ENCODE measurements at regions not wholly inside any gene's neighbourhood (a gene's known extent, or its start where the extent isn't known, plus 50 kb on each side); places are given as distances from the start of the nearest gene placed in this dataset.

DNA sequence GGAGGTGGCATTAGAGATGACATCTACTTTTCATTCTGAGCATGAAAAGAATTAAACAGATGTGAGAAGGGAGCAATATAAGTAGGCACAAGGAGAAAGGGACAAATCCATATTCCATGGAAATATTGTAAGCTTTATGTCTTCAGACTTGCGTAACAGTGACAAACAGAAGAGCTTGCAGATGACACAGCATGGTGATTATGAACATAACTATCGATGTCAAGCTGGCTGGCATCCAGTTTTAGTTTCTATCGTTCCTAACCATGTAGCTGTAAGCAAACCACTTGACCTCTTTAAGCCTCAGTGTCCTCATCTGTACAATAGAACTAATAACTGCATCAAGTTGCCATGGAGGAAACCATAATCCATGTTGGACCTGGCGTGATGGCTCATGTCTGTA lies 246.7 kb upstream of the ADRA1B start:
- Histone ChIP-seq H3K27ac (no peak overlapping the region), H3K4me1 (no peaks in the 10 kb centered on the region), H3K4me3 (no peak overlapping the region), H3K9me3 (peaks cover 6 to 9% of the 10 kb centered on the region in 2 donors), H3K27me3 (no peaks in the 10 kb centered on the region), H3K36me3 (no peaks in the 10 kb centered on the region)
- no peak for DNase-seq (ENCODE audit: low spot score in 2 of 2)
- intact Hi-C loops (cut with DNase I; ENCODE audit: low total_unique reads), result no loop called here
- TF ChIP-seq POLR2A (IDR thresholded peaks at IDR 0.05) (no peak), POLR2AphosphoS5 (IDR thresholded peaks at IDR 0.05) (no peak)
- TF ChIP-seq, protein P1, sequence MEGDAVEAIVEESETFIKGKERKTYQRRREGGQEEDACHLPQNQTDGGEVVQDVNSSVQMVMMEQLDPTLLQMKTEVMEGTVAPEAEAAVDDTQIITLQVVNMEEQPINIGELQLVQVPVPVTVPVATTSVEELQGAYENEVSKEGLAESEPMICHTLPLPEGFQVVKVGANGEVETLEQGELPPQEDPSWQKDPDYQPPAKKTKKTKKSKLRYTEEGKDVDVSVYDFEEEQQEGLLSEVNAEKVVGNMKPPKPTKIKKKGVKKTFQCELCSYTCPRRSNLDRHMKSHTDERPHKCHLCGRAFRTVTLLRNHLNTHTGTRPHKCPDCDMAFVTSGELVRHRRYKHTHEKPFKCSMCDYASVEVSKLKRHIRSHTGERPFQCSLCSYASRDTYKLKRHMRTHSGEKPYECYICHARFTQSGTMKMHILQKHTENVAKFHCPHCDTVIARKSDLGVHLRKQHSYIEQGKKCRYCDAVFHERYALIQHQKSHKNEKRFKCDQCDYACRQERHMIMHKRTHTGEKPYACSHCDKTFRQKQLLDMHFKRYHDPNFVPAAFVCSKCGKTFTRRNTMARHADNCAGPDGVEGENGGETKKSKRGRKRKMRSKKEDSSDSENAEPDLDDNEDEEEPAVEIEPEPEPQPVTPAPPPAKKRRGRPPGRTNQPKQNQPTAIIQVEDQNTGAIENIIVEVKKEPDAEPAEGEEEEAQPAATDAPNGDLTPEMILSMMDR (IDR thresholded peaks at IDR 0.05), result no peak

DNA sequence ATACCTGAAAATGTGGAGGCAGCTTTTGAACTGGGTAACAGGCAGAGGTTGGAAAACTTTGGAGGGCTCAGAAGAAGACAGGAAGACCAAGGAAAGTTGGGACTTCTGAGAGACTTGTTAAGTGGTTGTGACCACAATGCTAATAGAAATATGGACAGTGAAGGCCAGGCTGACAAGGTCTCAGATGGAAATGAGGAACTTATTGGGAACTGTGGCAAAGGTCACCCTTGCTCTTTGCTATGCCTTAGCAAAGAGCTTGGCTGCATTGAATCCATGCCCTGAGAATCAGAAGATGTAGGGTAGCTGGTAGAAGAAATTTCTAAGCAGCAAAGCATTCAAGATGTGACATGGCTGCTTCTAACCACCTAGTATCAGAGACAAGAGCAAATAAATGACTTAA lies 244.4 kb upstream of the ADRA1B start:
- intact Hi-C loops (cut with DNase I; ENCODE audit: low total_unique reads), result no loop called here
- no peaks in the 10 kb centered on the region for H3K27me3 ChIP-seq
- TF ChIP-seq POLR2A (IDR thresholded peaks at IDR 0.05) (no peak), POLR2AphosphoS5 (IDR thresholded peaks at IDR 0.05) (no peak)
- TF ChIP-seq, protein P1 (IDR thresholded peaks at IDR 0.05), result no peak

DNA sequence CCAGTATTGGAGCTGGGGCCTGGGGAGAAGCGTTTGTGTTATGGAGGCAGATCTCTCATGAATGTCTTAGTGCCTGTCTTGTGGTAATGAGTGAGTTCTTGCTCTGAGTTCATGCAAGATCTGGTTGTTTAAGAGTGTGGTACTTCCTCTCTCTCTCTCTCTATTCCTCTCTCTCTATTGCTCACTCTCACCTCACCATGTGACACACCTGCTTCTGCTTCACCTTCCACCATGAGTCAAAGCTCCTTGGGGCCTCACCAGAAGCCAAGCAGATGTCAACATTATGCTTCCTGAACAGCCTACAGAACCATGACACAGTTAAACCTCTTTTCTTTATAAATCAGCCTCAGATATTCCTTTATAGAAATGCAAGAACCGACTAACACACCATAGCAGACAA lies 242.7 kb upstream of the ADRA1B start:
- H3K27ac ChIP-seq, result no peak overlapping the region
- H3K4me1 ChIP-seq, result no peaks in the 10 kb centered on the region
- H3K27me3 ChIP-seq, result no peaks in the 10 kb centered on the region
- no peak for DNase-seq (ENCODE audit: low spot score in 2 of 2)
- peaks cover 6 to 9% of the 10 kb centered on the region in 2 donors for H3K9me3 ChIP-seq
- H3K36me3 ChIP-seq, result no peaks in the 10 kb centered on the region
- TF ChIP-seq POLR2A (IDR thresholded peaks at IDR 0.05), result no peak
- TF ChIP-seq POLR2AphosphoS5 (IDR thresholded peaks at IDR 0.05), result no peak
- TF ChIP-seq, protein P1 (IDR thresholded peaks at IDR 0.05), result no peak
- no peak overlapping the region for H3K4me3 ChIP-seq
- intact Hi-C loops (cut with DNase I; ENCODE audit: low total_unique reads), result no loop called here

More for the DNA sequence above, 244.4 kb upstream of the ADRA1B start:
- no peak overlapping the region for H3K27ac ChIP-seq
- no peak for DNase-seq (ENCODE audit: low spot score in 2 of 2)
- no peaks in the 10 kb centered on the region for H3K36me3 ChIP-seq
- no peak overlapping the region for H3K4me3 ChIP-seq
- no peaks in the 10 kb centered on the region for H3K4me1 ChIP-seq
- peaks cover 6 to 9% of the 10 kb centered on the region in 2 donors for H3K9me3 ChIP-seq

DNA sequence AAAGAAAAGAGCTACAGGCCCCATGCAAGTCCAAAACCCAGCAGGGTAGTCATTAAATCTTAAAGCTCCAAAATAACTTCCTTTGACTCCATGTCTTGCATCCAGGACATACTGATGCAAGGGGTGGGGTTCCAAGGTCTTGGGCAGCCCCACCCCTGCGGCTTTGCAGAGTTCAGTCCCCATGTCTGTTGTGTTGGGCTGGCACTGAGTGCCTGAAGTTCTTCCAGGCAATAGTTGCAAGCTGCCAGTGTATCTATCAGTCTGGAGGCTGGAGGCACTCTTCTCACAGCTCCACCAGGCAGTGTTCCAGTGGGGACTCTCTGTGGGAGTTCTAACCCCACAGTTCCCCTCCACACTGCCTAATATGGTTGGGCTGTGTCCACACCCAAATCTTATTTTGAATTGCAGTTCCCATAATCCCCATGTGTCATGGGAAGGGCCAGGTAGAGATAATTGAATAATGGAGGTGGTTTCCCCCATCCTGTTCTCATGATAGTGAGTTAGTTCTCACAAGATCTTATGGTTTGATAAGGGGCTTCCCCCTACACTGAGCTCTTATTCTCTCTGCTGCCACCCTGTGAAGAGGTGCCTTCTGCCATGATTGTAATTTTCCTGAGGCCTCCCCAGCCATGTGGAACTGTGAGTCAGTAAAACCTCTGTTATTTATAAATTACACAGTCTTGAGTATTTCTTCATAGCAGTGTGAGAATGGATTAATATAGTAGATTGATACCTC lies 237.5 kb upstream of the ADRA1B start:
- intact Hi-C loops (cut with DNase I; ENCODE audit: low total_unique reads), result no loop called here
- no peak for DNase-seq (ENCODE audit: low spot score in 2 of 2)
- Histone ChIP-seq H3K4me3 (no peak overlapping the region), H3K36me3 (no peaks in the 10 kb centered on the region), H3K27ac (no peak overlapping the region), H3K4me1 (no peaks in the 10 kb centered on the region), H3K9me3 (peaks cover 23 to 32% of the 10 kb centered on the region in 2 donors), H3K27me3 (no peaks in the 10 kb centered on the region)
- no peak for TF ChIP-seq POLR2A (IDR thresholded peaks at IDR 0.05)
- no peak for TF ChIP-seq POLR2AphosphoS5 (IDR thresholded peaks at IDR 0.05)
- TF ChIP-seq, protein P1 (IDR thresholded peaks at IDR 0.05), result no peak

DNA sequence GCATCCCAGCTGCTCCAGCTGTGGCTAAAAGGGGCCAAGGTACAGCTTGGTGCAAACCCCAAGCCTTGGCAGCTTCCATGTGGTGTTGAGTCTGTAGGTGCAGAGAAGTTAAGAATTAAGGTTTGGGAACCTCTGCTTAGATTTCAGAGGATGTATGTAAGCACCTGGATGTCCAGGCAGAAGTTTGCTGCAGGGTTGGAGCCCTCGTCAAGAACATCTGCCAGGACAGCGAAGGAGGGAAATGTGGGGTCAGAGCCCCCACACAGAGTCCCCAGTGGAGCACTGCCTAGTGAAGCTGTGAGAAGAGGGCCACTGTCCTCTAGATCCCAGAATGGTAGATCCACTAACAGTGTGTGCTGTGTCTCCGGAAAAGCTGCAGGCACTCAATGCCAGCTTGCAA lies 236.2 kb upstream of the ADRA1B start:
- no peak overlapping the region for H3K27ac ChIP-seq
- TF ChIP-seq POLR2A (IDR thresholded peaks at IDR 0.05), result no peak
- TF ChIP-seq, protein P1 (IDR thresholded peaks at IDR 0.05), result no peak
- TF ChIP-seq POLR2AphosphoS5 (IDR thresholded peaks at IDR 0.05), result no peak
- intact Hi-C loops (cut with DNase I; ENCODE audit: low total_unique reads), result no loop called here
- no peaks in the 10 kb centered on the region for H3K4me1 ChIP-seq
- H3K36me3 ChIP-seq, result no peaks in the 10 kb centered on the region
- no peak for DNase-seq (ENCODE audit: low spot score in 2 of 2)
- H3K9me3 ChIP-seq, result peaks cover 23 to 32% of the 10 kb centered on the region in 2 donors
- no peaks in the 10 kb centered on the region for H3K27me3 ChIP-seq
- H3K4me3 ChIP-seq, result no peak overlapping the region

All from breast epithelium (tissue), 4 donors.